GM19438 (cell line): ENCODE measurements at regions not wholly inside any gene's neighbourhood (a gene's known extent, or its start where the extent isn't known, plus 50 kb on each side); places are given as distances from the start of the nearest gene placed in this dataset.

Source experiments
- ATAC-seq: cut with Tn5 transposase; IDR thresholded peaks from one replicate; pipeline ENCODE4 v1.9.1; 2021; ENCODE audit warnings: low read depth; ENCODE audit not compliant: unreplicated experiment

DNA sequence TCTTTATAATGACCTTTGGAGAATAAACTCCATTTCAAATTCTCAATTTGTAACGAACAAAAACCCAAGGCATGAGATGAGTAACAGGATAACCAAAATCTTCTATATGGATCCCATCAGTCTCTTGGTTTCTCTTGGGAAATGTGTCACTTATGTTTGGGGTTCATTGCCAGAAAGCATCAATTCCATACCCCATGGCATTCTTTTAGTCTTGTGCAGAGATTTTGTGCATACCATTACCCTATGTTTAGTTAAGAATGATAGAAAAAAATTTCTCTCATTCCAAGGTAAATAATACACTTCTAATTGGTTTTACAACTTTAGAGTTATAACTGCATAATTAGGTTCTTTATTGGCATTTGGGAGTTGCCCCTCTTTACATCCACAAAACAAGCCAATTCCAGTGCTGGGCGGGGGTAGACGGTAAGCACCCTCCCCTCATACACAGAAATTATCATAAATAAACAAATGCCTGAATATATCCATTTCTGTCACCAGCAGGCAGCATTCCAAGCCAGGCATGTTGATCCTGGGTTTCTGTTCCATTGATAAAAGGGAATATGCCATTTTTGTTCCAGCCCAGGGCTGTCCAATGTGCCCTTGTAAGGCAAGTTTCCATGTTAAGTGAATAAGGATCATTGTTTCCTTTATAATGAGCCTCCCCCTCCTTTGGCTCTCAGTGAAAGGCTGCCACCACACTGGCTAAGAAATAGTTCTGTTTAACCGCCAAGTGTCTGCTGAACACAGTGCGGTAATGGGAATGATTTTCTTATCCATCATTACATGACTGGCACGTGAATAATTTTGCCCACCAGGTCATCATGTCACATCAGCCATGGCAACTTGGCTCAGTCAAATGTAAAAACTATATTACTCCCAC, 680.1 kb upstream of the ZEB2 start:
- ATAC-seq, result no peak

- no peak for ATAC-seq
Measured at GRCh38 chr2:145199042-145199441, 679.1 kb upstream of the ZEB2 start.

GRCh38 chr2:145198555-145198954, 678.6 kb upstream of the ZEB2 start:
- no peak for ATAC-seq

GRCh38 chr2:145197944-145198343, 678.0 kb upstream of the ZEB2 start:
- no peak for ATAC-seq

- ATAC-seq, result no peak
Measured at GRCh38 chr2:145194673-145195072, 674.8 kb upstream of the ZEB2 start.

- ATAC-seq, result no peak
Measured at GRCh38 chr2:145190031-145190703, 670.2 kb upstream of the ZEB2 start.

GRCh38 chr2:145186303-145186702, 666.4 kb upstream of the ZEB2 start:
- ATAC-seq, result no peak

DNA sequence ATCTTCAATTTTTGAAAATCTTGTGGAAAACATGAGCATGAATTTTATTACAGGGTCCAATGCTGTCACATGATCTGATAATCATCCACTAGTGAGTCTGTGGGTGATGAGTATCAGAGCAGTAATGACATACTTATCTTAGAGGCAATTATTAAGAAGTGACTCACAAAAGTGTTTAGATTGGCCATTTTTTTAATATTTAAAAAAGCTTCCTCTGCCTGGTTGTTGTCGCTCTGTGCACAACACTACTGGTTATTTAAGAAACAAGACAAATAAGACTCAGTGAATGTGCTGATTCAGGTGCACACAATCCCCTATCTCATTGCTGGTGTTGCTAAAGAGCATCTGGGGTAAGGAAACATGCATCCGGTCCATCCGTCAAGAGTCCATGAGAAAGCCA, 665.8 kb upstream of the ZEB2 start:
- ATAC-seq, result no peak

DNA sequence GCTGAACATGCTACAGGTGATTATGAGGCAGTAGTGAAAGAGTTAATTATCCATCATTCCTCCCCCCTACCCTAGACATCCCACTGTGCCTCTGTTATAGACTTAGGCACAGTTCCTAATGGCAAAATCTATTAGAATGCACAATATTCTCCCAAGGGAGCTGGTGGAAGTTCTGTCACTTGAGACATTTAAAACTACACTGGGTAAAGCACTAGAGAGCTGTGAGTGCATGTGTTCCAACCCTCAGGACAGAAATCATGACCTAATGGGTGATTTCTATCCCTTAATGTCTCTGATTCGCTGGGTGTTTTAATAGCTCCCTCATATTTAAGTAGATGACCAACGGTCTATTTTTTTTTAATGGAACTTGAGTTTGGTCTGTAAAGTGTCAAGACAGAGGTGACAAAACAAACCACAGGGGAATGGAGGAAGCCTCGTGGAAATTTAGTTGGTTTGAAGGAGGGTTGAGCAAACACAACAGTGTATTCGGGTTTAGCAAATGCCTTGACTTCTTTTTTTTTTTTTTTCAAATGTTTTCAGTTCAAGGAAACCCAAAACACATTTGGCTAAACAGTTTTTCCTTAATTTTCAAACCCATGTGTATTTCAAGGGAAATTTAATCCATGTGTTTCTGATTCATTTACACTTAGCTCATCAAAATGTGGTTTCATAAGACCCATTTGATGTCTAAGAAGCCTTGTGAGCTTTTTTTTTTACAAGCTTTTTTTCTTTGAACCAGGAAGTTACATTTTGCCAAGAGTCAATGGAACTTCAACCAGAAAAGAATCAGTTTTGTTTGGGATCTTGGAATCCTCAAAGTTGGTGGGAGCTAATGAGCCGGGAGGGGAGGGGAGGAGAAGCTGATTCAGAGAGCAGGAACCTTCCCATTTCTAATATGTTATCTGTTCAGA, 665.1 kb upstream of the ZEB2 start:
- no peak for ATAC-seq

GRCh38 chr2:145169285-145169684, 649.4 kb upstream of the ZEB2 start:
- no peak for ATAC-seq

DNA sequence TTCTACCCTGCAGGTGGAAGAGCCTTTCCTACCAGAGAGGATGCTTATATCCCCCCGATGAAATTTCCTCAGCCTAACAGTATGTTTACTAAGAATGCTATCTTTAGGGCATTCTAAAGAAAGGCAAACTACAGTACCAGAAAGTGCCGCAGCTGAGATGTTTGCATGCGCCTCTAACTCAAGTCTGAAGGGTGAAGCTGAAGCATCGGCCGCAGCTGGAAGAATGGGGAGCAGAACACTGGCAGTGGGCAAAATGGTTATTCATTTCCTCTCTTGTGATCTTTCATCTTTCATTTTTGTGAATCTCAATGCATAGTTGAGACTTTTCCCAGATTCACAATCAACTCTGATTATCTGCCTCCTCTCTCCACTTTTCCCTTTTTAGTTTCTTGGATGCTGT, 648.2 kb upstream of the ZEB2 start:
- ATAC-seq, result no peak

DNA sequence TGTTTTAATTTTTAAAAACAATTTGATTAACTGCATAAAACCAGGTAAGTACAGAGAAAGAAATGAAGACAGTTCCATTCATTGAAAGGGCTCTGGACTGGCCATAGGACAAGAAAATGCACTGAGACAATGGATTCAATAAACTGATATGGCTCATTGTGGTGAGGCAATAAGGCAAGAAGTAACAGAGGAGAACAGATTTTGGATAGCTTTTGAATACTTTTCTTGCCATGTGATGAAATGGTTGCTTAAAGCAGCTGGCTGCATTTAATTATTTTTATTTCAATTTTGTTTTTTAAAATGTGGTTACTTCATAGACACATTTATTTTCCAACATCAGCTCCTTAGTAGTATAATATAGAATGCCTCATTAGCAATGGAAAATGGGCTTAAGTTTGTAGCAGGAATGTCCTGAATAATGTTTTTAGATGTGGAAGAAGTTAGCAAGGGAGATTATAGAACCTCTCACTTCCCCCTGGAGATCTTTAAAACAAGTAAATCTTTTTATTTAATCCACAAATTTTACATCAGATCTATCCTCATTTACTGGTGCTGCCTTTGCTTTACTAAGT, 646.9 kb upstream of the ZEB2 start:
- ATAC-seq, result no peak

DNA sequence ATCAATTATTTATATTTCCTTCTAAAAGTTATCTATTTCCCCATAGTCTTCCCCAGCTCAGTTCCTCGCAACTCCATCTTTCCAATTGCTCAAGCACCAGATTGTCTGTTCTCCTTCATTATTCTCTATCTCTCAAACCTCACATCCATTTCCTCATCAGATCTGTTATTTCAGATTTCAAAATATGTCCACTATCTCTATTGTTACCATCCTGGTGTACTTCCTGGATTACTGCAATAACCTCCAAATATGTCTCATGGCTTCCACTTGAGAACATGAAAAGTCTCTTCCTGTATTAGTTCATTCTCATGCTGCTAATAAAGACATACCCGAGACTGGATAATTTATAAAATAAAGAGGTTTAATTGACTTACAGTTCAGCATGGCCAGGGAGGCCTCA, 641.7 kb upstream of the ZEB2 start:
- ATAC-seq, result no peak

DNA sequence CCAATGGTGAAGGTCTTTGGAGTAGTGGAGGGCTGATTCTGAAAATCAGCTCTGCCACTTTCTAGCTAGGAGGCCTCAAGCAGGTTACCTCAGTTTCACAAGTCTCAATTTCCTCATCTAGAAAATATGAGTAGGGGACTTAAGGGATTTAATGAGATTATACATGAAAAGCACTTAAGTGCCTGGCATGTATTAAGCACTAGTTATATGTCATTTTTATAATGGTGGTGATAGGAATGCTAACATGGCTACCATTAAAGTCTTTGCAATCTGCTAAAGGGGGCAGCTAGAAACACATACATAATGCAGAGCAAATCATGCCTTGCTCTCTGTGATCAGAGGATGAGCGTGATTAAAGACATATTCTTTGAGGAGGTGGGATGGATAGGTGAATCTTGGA, 640.9 kb upstream of the ZEB2 start:
- ATAC-seq, result no peak

- ATAC-seq, result no peak
Measured at GRCh38 chr2:145159676-145160075, 639.8 kb upstream of the ZEB2 start.

- no peak for ATAC-seq
Measured at GRCh38 chr2:145157741-145158591, 638.0 kb upstream of the ZEB2 start.

- no peak for ATAC-seq
Measured at GRCh38 chr2:145157036-145157675, 637.2 kb upstream of the ZEB2 start.

- no peak for ATAC-seq
Measured at GRCh38 chr2:145156199-145156598, 636.3 kb upstream of the ZEB2 start.

- no peak for ATAC-seq
Measured at GRCh38 chr2:145155196-145155595, 635.3 kb upstream of the ZEB2 start.
